ENCODE measurements at regions not wholly inside any gene's neighbourhood (a gene's known extent, or its start where the extent isn't known, plus 50 kb on each side); places are given as distances from the start of the nearest gene placed in this dataset.

- no peaks in the 10 kb centered on the region for H3K27me3 ChIP-seq (ENCODE audit: control insufficient read depth, insufficient read depth, low read length)
- H3K4me1 ChIP-seq (ENCODE audit: control insufficient read depth in 2 of 3, insufficient read depth in 2 of 3, low read depth in 1 of 3, low read length in 3 of 3): no peaks in the 10 kb centered on the region
- no peak for FAIRE-seq
These were observed 593.8 kb downstream of the ISL1 start for GRCh38 chr5:51977014-51977413.

GRCh38 chr5:51983161-51983560 is 599.9 kb downstream of the ISL1 start:
- H3K36me3 ChIP-seq (ENCODE audit: control insufficient read depth in 2 of 3, insufficient read depth in 3 of 3, low read length in 3 of 3): no peaks in the 10 kb centered on the region
- FAIRE-seq: no peak
- H3K27ac ChIP-seq (ENCODE audit: low read depth in 2 of 2, low read length in 2 of 2): no peak overlapping the region
- DNase-seq: no peak
- H3K27me3 ChIP-seq (ENCODE audit: control insufficient read depth, insufficient read depth, low read length): no peaks in the 10 kb centered on the region
- no peak overlapping the region for H3K4me3 ChIP-seq (ENCODE audit: low read length in 3 of 3)
- no peaks in the 10 kb centered on the region for H3K4me1 ChIP-seq (ENCODE audit: control insufficient read depth in 2 of 3, insufficient read depth in 2 of 3, low read depth in 1 of 3, low read length in 3 of 3)
- no peak overlapping the region for H3K9ac ChIP-seq (ENCODE audit: low read length in 3 of 3)
- no peak for TF ChIP-seq CTCF (IDR thresholded peaks at IDR 0.05; ENCODE audit: borderline replicate concordance, extremely low read depth, insufficient read depth)
- no peaks in the 10 kb centered on the region for H3K9me3 ChIP-seq (ENCODE audit: control insufficient read depth in 2 of 3, insufficient read depth in 1 of 3, low read length in 3 of 3)
- intact Hi-C loops (cut with DNase I): no loop called here

More at GRCh38 chr5:51977014-51977413, 593.8 kb downstream of the ISL1 start:
- H3K9ac ChIP-seq (ENCODE audit: low read length in 3 of 3): no peak overlapping the region
- H3K36me3 ChIP-seq (ENCODE audit: control insufficient read depth in 2 of 3, insufficient read depth in 3 of 3, low read length in 3 of 3): no peaks in the 10 kb centered on the region
- no peak for TF ChIP-seq CTCF (IDR thresholded peaks at IDR 0.05; ENCODE audit: borderline replicate concordance, extremely low read depth, insufficient read depth)
- H3K27ac ChIP-seq (ENCODE audit: low read depth in 2 of 2, low read length in 2 of 2): no peak overlapping the region
- intact Hi-C loops (cut with DNase I): no loop called here
- DNase-seq: no peak
- H3K4me3 ChIP-seq (ENCODE audit: low read length in 3 of 3): no peak overlapping the region
- no peaks in the 10 kb centered on the region for H3K9me3 ChIP-seq (ENCODE audit: control insufficient read depth in 2 of 3, insufficient read depth in 1 of 3, low read length in 3 of 3)

GRCh38 chr5:51986733-51987132 is 603.5 kb downstream of the ISL1 start:
- H3K4me3 ChIP-seq (ENCODE audit: low read length in 3 of 3): no peak overlapping the region
- H3K27ac ChIP-seq (ENCODE audit: low read depth in 2 of 2, low read length in 2 of 2): no peak overlapping the region
- no peaks in the 10 kb centered on the region for H3K27me3 ChIP-seq (ENCODE audit: control insufficient read depth, insufficient read depth, low read length)
- H3K4me1 ChIP-seq (ENCODE audit: control insufficient read depth in 2 of 3, insufficient read depth in 2 of 3, low read depth in 1 of 3, low read length in 3 of 3): no peaks in the 10 kb centered on the region
- H3K9ac ChIP-seq (ENCODE audit: low read length in 3 of 3): no peak overlapping the region
- H3K36me3 ChIP-seq (ENCODE audit: control insufficient read depth in 2 of 3, insufficient read depth in 3 of 3, low read length in 3 of 3): no peaks in the 10 kb centered on the region
- FAIRE-seq (no peak), DNase-seq (no peak)
- H3K9me3 ChIP-seq (ENCODE audit: control insufficient read depth in 2 of 3, insufficient read depth in 1 of 3, low read length in 3 of 3): no peaks in the 10 kb centered on the region
- intact Hi-C loops (cut with DNase I): no loop called here
- no peak for TF ChIP-seq CTCF (IDR thresholded peaks at IDR 0.05; ENCODE audit: borderline replicate concordance, extremely low read depth, insufficient read depth)

- H3K36me3 ChIP-seq (ENCODE audit: control insufficient read depth in 2 of 3, insufficient read depth in 3 of 3, low read length in 3 of 3): no peaks in the 10 kb centered on the region
- no peak overlapping the region for H3K4me3 ChIP-seq (ENCODE audit: low read length in 3 of 3)
- no peak overlapping the region for H3K27ac ChIP-seq (ENCODE audit: low read depth in 2 of 2, low read length in 2 of 2)
- DNase-seq (no peak), FAIRE-seq (no peak)
- H3K9me3 ChIP-seq (ENCODE audit: control insufficient read depth in 2 of 3, insufficient read depth in 1 of 3, low read length in 3 of 3): no peaks in the 10 kb centered on the region
- H3K4me1 ChIP-seq (ENCODE audit: control insufficient read depth in 2 of 3, insufficient read depth in 2 of 3, low read depth in 1 of 3, low read length in 3 of 3): no peaks in the 10 kb centered on the region
- intact Hi-C loops (cut with DNase I): no loop called here
- no peak for TF ChIP-seq CTCF (IDR thresholded peaks at IDR 0.05; ENCODE audit: borderline replicate concordance, extremely low read depth, insufficient read depth)
- H3K9ac ChIP-seq (ENCODE audit: low read length in 3 of 3): no peak overlapping the region
- H3K27me3 ChIP-seq (ENCODE audit: control insufficient read depth, insufficient read depth, low read length): no peaks in the 10 kb centered on the region
These were observed 604.0 kb downstream of the ISL1 start for GRCh38 chr5:51987239-51987638.
